EH (cell line): ENCODE measurements at regions not wholly inside any gene's neighbourhood (a gene's known extent, or its start where the extent isn't known, plus 50 kb on each side); places are given as distances from the start of the nearest gene placed in this dataset.

Experiments
- DNase-seq: peaks from one replicate; pipeline ENCODE4 v3.0.0-alpha.2; 2015; ENCODE audit warnings: low read depth

- DNase-seq: no peak
Observed at GRCh38 chr12:125564753-125565152, 499.5 kb downstream of the AACS start.

DNA sequence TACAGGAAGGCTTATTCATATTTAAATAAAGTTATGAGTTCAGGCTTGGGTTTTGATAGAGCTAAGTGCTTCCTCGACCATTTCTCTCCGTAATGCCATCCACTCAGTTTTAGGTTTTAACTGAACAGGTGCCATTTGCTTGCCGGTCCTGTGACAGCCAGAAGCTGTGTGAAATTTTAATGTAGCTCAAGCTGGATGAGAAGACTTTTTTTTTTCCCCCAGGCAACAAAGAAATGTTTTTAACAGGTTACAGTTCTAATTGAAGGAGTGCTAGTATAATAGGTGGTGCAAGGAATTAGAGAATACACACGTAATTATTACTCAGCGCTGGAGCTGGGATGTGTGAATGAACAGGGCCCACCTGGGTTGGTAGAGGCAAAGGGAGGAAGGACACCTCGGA, 502.3 kb downstream of the AACS start:
- DNase-seq: no peak

DNA sequence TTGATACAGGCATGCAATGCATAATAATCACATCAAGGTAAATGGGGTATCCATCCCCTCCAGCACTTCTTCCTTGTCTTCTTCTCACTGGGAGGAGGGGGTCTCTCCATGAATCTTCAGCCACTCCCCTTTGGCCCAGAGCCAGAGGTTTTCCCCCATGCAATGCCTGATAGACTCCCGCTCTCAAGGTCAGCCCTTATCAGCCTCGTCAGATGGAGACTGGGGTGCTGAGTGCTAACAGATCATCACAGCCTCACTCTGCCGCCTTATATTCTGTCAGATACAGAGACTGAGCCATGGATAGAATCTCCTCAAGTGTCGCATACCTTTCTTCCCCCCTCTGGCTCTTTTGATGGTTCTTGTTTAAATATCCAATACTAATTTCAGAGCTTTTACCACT, 503.1 kb downstream of the AACS start:
- DNase-seq: no peak

- no peak for DNase-seq
Observed at GRCh38 chr12:125573271-125573670, 508.0 kb downstream of the AACS start.

- DNase-seq: no peak
Observed at GRCh38 chr12:125577334-125577733, 512.1 kb downstream of the AACS start.

DNA sequence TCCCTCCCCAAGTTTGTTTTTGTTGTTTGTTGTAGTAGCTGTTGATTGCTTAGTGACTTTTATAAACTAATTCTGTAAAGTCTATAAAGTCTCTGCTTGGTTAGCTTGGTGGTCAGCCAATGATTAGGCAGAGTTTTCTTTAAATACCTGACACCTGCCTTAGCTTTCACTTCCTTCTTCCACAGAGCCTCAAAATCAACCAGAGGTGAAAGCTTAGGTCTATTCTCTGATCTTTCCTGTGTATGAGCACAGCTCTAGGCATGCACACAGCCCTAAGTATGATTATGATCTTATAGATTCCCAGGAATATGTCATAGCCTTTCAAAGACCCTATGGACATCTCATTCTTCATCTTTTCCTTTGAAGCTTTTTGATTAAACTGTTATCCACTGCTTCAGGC, 514.7 kb downstream of the AACS start:
- DNase-seq: no peak

DNA sequence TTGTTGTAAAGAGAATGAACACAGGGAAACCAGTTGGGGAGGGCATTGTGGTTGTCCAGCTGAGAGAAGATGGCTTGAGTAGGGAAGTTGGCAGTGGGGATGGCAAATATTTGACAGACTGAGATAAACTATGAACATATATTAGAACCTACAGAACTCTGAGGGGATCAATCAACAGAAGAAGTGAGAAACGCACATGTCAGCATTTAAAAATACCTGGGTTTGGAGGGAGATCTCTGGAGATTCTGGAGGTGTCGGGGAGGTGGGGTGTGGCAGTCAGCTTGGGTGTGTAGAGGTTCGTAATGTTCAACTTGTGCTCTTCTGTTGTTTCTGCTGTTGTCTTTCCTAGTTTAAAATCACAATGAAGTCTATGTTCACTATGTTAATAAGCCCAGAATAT, 517.8 kb downstream of the AACS start:
- DNase-seq: no peak

GRCh38 chr12:125586441-125586840, 521.2 kb downstream of the AACS start:
- no peak for DNase-seq

- DNase-seq: no peak
Observed at GRCh38 chr12:125593269-125593668, 528.0 kb downstream of the AACS start.

- DNase-seq: no peak
Observed at GRCh38 chr12:125604976-125605375, 539.7 kb downstream of the AACS start.

DNA sequence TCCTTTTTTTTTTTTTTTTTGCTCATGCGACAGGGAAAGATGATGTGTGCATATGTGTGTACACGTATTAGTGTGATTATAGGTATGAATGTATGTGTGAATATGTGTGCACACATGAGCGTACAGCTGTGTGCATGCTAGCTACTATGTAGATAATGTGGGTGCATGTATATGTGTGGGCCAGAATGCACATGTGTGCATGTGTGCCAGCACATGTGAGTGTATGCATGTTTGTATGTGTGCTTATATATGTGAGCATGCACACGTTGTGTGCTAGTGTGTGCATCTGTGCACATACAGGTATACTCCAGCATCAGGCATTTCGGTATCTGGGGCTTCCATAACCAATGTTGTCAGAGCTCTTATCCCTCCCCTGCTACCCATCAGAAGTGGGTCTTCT, 541.1 kb downstream of the AACS start:
- DNase-seq: no peak

DNA sequence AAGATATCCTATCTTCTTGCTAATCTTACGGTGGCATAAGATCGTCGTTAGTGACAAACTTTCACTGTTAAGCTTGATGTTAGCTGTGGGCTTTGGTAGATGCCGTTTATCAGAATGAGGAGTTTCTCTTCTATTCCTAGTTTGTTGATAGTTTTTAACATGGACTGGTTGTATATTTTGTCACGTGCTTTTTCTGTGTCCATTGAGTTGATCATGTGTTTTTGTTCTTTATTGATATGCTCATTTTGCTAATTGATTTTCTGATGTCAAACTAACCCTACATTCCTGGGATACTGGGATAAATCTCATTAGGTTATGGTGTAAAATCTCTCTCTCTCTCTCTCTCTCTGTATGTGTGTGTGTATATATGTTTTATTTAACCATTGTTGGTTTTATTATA, 545.1 kb downstream of the AACS start:
- DNase-seq: no peak

GRCh38 chr12:125610971-125611370, 545.7 kb downstream of the AACS start:
- DNase-seq: no peak

DNA sequence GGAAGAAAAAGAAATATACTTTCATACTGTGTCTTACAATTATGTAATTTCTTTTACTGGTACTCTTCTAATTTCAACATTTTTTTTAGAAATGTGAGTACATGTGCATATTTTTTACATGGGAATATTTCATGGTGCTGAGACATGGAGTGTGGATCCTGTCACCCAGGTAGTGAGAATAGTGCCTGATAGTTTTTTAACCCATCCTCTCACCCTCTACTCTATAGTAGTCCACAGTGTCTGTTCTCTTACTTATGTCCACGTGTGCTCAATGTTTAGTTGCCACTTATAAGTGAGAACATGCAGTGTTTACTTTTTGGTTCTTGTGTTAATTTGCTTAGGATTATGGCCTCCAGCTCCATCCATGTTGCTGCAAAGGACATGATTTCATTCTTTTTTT, 548.8 kb downstream of the AACS start:
- no peak for DNase-seq

GRCh38 chr12:125619723-125620122, 554.5 kb downstream of the AACS start:
- DNase-seq: no peak

- no peak for DNase-seq
Observed at GRCh38 chr12:125633686-125634085, 568.5 kb downstream of the AACS start.

- DNase-seq: no peak
Observed at GRCh38 chr12:125634813-125635212, 569.6 kb downstream of the AACS start.

- no peak for DNase-seq
Observed at GRCh38 chr12:125639826-125640225, 574.6 kb downstream of the AACS start.

DNA sequence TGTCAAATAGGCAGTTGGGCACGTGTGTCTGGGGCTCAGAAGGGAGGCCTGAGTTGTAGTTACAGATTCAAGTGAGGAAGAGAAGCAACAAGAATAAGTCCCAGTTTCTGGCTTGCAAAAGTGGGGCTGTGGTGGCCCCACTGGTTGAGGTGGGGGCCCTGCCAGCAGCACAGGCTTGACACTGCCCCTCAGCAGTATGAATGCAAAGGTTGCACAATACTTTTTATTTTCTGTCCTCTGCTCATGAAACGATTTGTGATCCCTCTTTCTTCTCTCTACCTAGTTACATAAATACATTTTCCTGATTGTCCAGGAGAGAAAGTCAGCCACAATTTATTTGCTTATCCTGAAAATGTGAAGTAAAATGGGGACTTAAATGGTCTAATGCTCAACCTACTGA, 577.8 kb downstream of the AACS start:
- no peak for DNase-seq

GRCh38 chr12:125645724-125646123, 580.5 kb downstream of the AACS start:
- no peak for DNase-seq

DNA sequence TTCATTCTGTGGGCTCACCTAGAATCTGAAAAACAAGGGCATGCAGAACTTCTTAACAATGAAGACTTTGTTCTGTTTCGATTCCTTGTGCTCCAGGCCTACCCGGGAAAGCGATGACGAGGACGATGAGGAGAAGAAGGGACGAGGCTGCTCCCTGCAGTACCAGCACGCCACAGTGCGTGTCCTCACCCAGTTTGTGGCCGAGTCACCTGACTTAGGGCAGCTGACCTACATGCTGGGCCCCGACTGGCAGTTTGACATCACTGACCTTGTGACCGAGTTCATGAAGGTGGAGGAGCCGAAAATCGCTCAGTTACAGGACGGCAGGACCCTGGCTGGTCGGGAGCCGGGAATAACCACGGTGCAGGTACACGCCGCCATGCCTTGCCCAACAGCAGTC, 585.4 kb downstream of the AACS start:
- no peak for DNase-seq

DNA sequence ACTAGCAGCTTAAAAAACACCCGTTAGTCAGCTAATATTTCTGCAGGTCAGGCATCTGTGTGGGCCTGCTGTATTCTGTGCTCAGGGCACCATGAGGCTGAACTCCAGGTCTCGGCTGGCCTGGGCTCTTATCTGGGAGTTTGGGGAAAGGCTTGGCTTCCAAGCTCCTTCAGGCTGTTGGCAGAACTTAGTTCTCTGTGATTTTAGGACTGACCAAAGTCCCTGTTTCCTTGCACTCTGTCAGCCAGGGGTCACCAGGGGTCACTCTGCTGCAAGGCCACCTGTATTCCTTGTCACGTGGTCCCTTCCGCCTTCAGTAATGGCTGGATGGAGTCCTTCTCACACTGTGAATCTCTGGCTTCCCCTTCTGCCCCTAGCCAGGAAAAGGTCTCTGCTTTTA, 586.4 kb downstream of the AACS start:
- DNase-seq: no peak

GRCh38 chr12:125652681-125653080, 587.4 kb downstream of the AACS start:
- DNase-seq: no peak

DNA sequence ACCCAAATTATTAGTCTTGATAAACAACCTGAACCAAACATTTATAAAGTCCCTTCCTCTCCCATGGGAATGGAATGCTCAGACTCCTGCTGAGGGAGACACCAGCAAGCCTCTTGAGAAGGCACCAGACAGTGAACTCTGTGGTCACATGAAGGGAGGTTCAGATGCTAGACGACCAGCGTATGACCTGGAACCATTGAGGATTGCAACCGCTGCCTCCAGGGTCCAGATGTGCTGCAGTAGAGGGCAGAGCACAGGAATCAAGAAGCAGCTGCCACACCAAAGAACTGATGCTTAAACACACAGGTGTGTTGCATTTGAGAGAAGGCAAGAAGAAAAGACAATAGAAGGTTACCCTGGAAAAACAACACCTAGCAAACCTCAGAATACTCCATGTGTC, 592.4 kb downstream of the AACS start:
- no peak for DNase-seq
